GM23338 (cell line): ENCODE measurements at regions not wholly inside any gene's neighbourhood (a gene's known extent, or its start where the extent isn't known, plus 50 kb on each side); places are given as distances from the start of the nearest gene placed in this dataset.

Experiments
- ATAC-seq: fragments of 200-7000 bp; cut with Tn5 transposase; 3 replicates; pipeline ENCODE4 v1.9.1; 2020
- DNase-seq: peaks from one replicate; pipeline ENCODE4 v3.0.0-alpha.2; 2015; ENCODE audit warnings: low spot score
- H2AFZ ChIP-seq: fragments of 200-600 bp; sonication (generic); 2 replicates; pipeline ENCODE4 v1.8.0; 2016; ENCODE audit warnings: antibody characterized with exemption, mild to moderate bottlenecking, moderate library complexity
- H3F3A ChIP-seq: fragments of 200-600 bp; sonication (generic); replicated peaks from 2 replicates; pipeline ENCODE4 v1.8.0; 2017; ENCODE audit warnings: antibody characterized with exemption, mixed run types, low read depth
- H3K27ac ChIP-seq: fragments of 200-600 bp; sonication (generic); 2 replicates; pipeline ENCODE4 v1.6.1; 2016; ENCODE audit warnings: low read depth
- H3K27me3 ChIP-seq: fragments of 200-600 bp; sonication (generic); 2 replicates; pipeline ENCODE4 v1.8.0; 2016; ENCODE audit warnings: mild to moderate bottlenecking, mixed run types, moderate library complexity; ENCODE audit not compliant: insufficient read depth
- H3K36me3 ChIP-seq: fragments of 200-600 bp; sonication (generic); 2 replicates; pipeline ENCODE4 v1.8.0; 2016; ENCODE audit warnings: mild to moderate bottlenecking; ENCODE audit not compliant: insufficient read depth
- H3K4me1 ChIP-seq: fragments of 200-600 bp; sonication (generic); 2 replicates; pipeline ENCODE4 v1.8.0; 2016; ENCODE audit warnings: mild to moderate bottlenecking, moderate library complexity; ENCODE audit not compliant: insufficient read depth
- H3K4me2 ChIP-seq: fragments of 200-600 bp; sonication (generic); 2 replicates; pipeline ENCODE4 v1.7.1; 2017; ENCODE audit warnings: mixed run types
- H3K4me3 ChIP-seq: fragments of 200-600 bp; sonication (generic); 2 replicates; pipeline ENCODE4 v1.6.1; 2016; ENCODE audit warnings: mixed run types
- H3K79me2 ChIP-seq: fragments of 200-600 bp; sonication (generic); replicated peaks from 2 replicates; pipeline ENCODE4 v1.8.0; 2017; ENCODE audit warnings: mild to moderate bottlenecking; ENCODE audit not compliant: insufficient read depth
- H3K9me2 ChIP-seq: fragments of 200-600 bp; sonication (generic); 2 replicates; pipeline ENCODE4 v1.8.0; 2017; ENCODE audit not compliant: insufficient read depth
- H4K20me1 ChIP-seq: fragments of 200-600 bp; sonication (generic); replicated peaks from 2 replicates; pipeline ENCODE4 v1.8.0; 2017; ENCODE audit warnings: mild to moderate bottlenecking; ENCODE audit not compliant: insufficient read depth
- H3K27ac Mint-ChIP-seq: 2 replicates; pipeline ENCODE4 v1.8.0; 2020; ENCODE audit warnings: inconsistent platforms, mild to moderate bottlenecking, moderate library complexity, mixed read lengths
- H3K27me3 Mint-ChIP-seq: 3 replicates; pipeline ENCODE4 v1.8.0; 2022; ENCODE audit warnings: low read depth, mild to moderate bottlenecking, moderate library complexity, mixed read lengths, inconsistent platforms; ENCODE audit not compliant: insufficient read depth, poor library complexity
- H3K36me3 Mint-ChIP-seq: 3 replicates; pipeline ENCODE4 v1.8.0; 2021; ENCODE audit warnings: low read depth, mild to moderate bottlenecking, inconsistent platforms, moderate library complexity, mixed read lengths
- H3K4me1 Mint-ChIP-seq: 3 replicates; pipeline ENCODE4 v1.8.0; 2020; ENCODE audit warnings: mild to moderate bottlenecking, inconsistent platforms, mixed read lengths
- H3K4me3 Mint-ChIP-seq: 3 replicates; pipeline ENCODE4 v1.8.0; 2021; ENCODE audit warnings: moderate library complexity, mild to moderate bottlenecking, inconsistent platforms, mixed read lengths
- H3K9me3 Mint-ChIP-seq: 3 replicates; pipeline ENCODE4 v1.8.0; 2020; ENCODE audit warnings: moderate library complexity, mild to moderate bottlenecking, inconsistent platforms, mixed read lengths
- CREB1 ChIP-seq: fragments of 250-450 bp; sonication (Bioruptor Pico); IDR thresholded peaks from 2 replicates; pipeline ENCODE4 v1.5.0; 2020; ENCODE audit warnings: low read depth, mild to moderate bottlenecking, moderate library complexity
- EZH2 ChIP-seq: fragments of 200-600 bp; sonication (generic); IDR thresholded peaks from one replicate; pipeline ENCODE4 v1.8.0; 2017; ENCODE audit warnings: antibody characterized with exemption, mild to moderate bottlenecking, low read depth; ENCODE audit not compliant: unreplicated experiment
- EZH2phosphoT487 ChIP-seq: fragments of 200-600 bp; sonication (generic); IDR thresholded peaks from one replicate; pipeline ENCODE4 v1.8.1; 2018; ENCODE audit warnings: antibody characterized with exemption; ENCODE audit not compliant: unreplicated experiment
- NANOG ChIP-seq: IDR thresholded peaks from 2 replicates; pipeline ENCODE4 v1.6.1; 2016; ENCODE audit warnings: antibody characterized with exemption, borderline replicate concordance
- POLR2AphosphoS5 ChIP-seq: IDR thresholded peaks from 2 replicates; pipeline ENCODE4 v1.6.1; 2016; ENCODE audit warnings: antibody characterized with exemption, low read depth
- STAT1 ChIP-seq: IDR thresholded peaks from one replicate; pipeline ENCODE4 v1.6.1; 2016; ENCODE audit warnings: antibody characterized with exemption; ENCODE audit not compliant: unreplicated experiment
- ZNF114 ChIP-seq: fragments of 250-450 bp; sonication (Bioruptor Pico); IDR thresholded peaks from 2 replicates; pipeline ENCODE4 v1.5.0; 2020; ENCODE audit warnings: mild to moderate bottlenecking, moderate library complexity
- TF ChIP-seq, protein P1 (sequence below): IDR thresholded peaks from one replicate; pipeline ENCODE4 v1.6.1; 2018; ENCODE audit warnings: antibody characterized with exemption; ENCODE audit not compliant: unreplicated experiment
- TF ChIP-seq, protein P2 (sequence below): fragments of 250-450 bp; sonication (Bioruptor Pico); IDR thresholded peaks from 2 replicates; pipeline ENCODE4 v1.5.0; 2020; ENCODE audit warnings: mild to moderate bottlenecking, moderate library complexity
- TF ChIP-seq, protein P3 (sequence below): IDR thresholded peaks from 2 replicates; pipeline ENCODE4 v1.6.1; 2016; ENCODE audit warnings: antibody characterized with exemption
- TF ChIP-seq, protein P4 (sequence below), 2 experiments: fragments of 200-600 bp in 1 of 2; sonication (generic) in 1 of 2; conservative IDR thresholded peaks; 2 replicates each; pipeline versions ENCODE4 v1.5.1 to v1.6.1; 2016 to 2017; ENCODE audit warnings: antibody characterized with exemption in 2 of 2, low read depth in 2 of 2, mild to moderate bottlenecking in 2 of 2, moderate library complexity in 1 of 2

DNA sequence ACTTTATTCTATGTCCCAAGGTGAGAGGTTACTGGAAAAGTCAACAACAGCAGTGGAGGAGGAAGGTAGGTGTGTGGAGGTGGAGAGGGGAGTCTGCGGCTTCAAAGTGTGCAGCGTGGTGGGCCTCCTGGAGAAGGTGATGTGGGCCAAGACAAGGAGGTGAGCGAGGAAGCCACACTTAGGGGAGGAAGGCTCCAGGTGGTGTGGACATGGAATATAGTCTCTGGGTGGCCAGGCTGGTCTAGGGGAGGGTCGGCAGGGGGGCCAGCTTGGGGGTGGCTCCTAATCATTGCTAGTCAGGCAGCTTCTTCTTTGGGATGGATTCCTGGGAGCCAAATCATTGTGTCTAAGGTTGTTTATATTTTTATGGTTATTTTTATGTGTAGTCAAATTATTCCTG is 111.5 kb upstream of the CDH4 start:
- H3K4me3 Mint-ChIP-seq, result no peak overlapping the region
- DNase-seq, result no peak
- H3K27me3 Mint-ChIP-seq, result peaks cover 21% of the 10 kb centered on the region
- H3K27ac ChIP-seq, result no peak overlapping the region
- H3K9me2 ChIP-seq, result no peaks in the 10 kb centered on the region
- H2AFZ ChIP-seq, result no peak overlapping the region
- no peaks in the 10 kb centered on the region for H3K79me2 ChIP-seq
- H3K27me3 ChIP-seq, result peaks cover 10% of the 10 kb centered on the region
- no peaks in the 10 kb centered on the region for H3K9me3 Mint-ChIP-seq
- H4K20me1 ChIP-seq, result no peaks in the 10 kb centered on the region
- H3K36me3 ChIP-seq, result no peaks in the 10 kb centered on the region
- H3F3A ChIP-seq, result no peaks in the 10 kb centered on the region
- ATAC-seq, result no peak
- no peak overlapping the region for H3K27ac Mint-ChIP-seq
- H3K4me1 ChIP-seq, result no peaks in the 10 kb centered on the region
- no peak overlapping the region for H3K4me3 ChIP-seq
- no peaks in the 10 kb centered on the region for H3K36me3 Mint-ChIP-seq
- 0 out of 3 replicates have a peak, but pooled peaks cover 2% of the 10 kb centered on the region for H3K4me1 Mint-ChIP-seq
- no peak for TF ChIP-seq NANOG
- TF ChIP-seq, protein P1, sequence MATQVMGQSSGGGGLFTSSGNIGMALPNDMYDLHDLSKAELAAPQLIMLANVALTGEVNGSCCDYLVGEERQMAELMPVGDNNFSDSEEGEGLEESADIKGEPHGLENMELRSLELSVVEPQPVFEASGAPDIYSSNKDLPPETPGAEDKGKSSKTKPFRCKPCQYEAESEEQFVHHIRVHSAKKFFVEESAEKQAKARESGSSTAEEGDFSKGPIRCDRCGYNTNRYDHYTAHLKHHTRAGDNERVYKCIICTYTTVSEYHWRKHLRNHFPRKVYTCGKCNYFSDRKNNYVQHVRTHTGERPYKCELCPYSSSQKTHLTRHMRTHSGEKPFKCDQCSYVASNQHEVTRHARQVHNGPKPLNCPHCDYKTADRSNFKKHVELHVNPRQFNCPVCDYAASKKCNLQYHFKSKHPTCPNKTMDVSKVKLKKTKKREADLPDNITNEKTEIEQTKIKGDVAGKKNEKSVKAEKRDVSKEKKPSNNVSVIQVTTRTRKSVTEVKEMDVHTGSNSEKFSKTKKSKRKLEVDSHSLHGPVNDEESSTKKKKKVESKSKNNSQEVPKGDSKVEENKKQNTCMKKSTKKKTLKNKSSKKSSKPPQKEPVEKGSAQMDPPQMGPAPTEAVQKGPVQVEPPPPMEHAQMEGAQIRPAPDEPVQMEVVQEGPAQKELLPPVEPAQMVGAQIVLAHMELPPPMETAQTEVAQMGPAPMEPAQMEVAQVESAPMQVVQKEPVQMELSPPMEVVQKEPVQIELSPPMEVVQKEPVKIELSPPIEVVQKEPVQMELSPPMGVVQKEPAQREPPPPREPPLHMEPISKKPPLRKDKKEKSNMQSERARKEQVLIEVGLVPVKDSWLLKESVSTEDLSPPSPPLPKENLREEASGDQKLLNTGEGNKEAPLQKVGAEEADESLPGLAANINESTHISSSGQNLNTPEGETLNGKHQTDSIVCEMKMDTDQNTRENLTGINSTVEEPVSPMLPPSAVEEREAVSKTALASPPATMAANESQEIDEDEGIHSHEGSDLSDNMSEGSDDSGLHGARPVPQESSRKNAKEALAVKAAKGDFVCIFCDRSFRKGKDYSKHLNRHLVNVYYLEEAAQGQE, result no peak
- no peak for TF ChIP-seq EZH2phosphoT487
- TF ChIP-seq POLR2AphosphoS5, result no peak
- no peak for TF ChIP-seq ZNF114 (CRISPR knock-in tag)
- TF ChIP-seq, protein P2, sequence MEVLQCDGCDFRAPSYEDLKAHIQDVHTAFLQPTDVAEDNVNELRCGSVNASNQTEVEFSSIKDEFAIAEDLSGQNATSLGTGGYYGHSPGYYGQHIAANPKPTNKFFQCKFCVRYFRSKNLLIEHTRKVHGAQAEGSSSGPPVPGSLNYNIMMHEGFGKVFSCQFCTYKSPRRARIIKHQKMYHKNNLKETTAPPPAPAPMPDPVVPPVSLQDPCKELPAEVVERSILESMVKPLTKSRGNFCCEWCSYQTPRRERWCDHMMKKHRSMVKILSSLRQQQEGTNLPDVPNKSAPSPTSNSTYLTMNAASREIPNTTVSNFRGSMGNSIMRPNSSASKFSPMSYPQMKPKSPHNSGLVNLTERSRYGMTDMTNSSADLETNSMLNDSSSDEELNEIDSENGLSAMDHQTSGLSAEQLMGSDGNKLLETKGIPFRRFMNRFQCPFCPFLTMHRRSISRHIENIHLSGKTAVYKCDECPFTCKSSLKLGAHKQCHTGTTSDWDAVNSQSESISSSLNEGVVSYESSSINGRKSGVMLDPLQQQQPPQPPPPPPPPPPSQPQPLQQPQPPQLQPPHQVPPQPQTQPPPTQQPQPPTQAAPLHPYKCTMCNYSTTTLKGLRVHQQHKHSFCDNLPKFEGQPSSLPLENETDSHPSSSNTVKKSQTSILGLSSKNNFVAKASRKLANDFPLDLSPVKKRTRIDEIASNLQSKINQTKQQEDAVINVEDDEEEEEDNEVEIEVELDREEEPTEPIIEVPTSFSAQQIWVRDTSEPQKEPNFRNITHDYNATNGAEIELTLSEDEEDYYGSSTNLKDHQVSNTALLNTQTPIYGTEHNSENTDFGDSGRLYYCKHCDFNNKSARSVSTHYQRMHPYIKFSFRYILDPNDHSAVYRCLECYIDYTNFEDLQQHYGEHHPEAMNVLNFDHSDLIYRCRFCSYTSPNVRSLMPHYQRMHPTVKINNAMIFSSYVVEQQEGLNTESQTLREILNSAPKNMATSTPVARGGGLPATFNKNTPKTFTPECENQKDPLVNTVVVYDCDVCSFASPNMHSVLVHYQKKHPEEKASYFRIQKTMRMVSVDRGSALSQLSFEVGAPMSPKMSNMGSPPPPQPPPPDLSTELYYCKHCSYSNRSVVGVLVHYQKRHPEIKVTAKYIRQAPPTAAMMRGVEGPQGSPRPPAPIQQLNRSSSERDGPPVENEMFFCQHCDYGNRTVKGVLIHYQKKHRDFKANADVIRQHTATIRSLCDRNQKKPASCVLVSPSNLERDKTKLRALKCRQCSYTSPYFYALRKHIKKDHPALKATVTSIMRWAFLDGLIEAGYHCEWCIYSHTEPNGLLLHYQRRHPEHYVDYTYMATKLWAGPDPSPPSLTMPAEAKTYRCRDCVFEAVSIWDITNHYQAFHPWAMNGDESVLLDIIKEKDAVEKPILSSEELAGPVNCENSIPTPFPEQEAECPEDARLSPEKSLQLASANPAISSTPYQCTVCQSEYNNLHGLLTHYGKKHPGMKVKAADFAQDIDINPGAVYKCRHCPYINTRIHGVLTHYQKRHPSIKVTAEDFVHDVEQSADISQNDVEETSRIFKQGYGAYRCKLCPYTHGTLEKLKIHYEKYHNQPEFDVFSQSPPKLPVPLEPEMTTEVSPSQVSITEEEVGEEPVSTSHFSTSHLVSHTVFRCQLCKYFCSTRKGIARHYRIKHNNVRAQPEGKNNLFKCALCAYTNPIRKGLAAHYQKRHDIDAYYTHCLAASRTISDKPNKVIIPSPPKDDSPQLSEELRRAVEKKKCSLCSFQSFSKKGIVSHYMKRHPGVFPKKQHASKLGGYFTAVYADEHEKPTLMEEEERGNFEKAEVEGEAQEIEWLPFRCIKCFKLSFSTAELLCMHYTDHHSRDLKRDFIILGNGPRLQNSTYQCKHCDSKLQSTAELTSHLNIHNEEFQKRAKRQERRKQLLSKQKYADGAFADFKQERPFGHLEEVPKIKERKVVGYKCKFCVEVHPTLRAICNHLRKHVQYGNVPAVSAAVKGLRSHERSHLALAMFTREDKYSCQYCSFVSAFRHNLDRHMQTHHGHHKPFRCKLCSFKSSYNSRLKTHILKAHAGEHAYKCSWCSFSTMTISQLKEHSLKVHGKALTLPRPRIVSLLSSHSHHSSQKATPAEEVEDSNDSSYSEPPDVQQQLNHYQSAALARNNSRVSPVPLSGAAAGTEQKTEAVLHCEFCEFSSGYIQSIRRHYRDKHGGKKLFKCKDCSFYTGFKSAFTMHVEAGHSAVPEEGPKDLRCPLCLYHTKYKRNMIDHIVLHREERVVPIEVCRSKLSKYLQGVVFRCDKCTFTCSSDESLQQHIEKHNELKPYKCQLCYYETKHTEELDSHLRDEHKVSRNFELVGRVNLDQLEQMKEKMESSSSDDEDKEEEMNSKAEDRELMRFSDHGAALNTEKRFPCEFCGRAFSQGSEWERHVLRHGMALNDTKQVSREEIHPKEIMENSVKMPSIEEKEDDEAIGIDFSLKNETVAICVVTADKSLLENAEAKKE, result no peak
- TF ChIP-seq, protein P3, sequence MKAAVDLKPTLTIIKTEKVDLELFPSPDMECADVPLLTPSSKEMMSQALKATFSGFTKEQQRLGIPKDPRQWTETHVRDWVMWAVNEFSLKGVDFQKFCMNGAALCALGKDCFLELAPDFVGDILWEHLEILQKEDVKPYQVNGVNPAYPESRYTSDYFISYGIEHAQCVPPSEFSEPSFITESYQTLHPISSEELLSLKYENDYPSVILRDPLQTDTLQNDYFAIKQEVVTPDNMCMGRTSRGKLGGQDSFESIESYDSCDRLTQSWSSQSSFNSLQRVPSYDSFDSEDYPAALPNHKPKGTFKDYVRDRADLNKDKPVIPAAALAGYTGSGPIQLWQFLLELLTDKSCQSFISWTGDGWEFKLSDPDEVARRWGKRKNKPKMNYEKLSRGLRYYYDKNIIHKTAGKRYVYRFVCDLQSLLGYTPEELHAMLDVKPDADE, result no peak
- no peak for TF ChIP-seq STAT1
- TF ChIP-seq EZH2, result no peak
- TF ChIP-seq CREB1, result no peak
- TF ChIP-seq, protein P4, sequence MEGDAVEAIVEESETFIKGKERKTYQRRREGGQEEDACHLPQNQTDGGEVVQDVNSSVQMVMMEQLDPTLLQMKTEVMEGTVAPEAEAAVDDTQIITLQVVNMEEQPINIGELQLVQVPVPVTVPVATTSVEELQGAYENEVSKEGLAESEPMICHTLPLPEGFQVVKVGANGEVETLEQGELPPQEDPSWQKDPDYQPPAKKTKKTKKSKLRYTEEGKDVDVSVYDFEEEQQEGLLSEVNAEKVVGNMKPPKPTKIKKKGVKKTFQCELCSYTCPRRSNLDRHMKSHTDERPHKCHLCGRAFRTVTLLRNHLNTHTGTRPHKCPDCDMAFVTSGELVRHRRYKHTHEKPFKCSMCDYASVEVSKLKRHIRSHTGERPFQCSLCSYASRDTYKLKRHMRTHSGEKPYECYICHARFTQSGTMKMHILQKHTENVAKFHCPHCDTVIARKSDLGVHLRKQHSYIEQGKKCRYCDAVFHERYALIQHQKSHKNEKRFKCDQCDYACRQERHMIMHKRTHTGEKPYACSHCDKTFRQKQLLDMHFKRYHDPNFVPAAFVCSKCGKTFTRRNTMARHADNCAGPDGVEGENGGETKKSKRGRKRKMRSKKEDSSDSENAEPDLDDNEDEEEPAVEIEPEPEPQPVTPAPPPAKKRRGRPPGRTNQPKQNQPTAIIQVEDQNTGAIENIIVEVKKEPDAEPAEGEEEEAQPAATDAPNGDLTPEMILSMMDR (conservative IDR thresholded peaks at IDR 0.05; ENCODE audit: low read depth in 2 of 2), result no peak
- H3K4me2 ChIP-seq, result no peak overlapping the region
